Astrocyte (in vitro differentiated cells and primary cell): ENCODE measurements at regions not wholly inside any gene's neighbourhood (a gene's known extent, or its start where the extent isn't known, plus 50 kb on each side); places are given as distances from the start of the nearest gene placed in this dataset.

ENCODE experiments used
- DNase-seq: peaks from one replicate; pipeline ENCODE4 v3.0.0-alpha.2; 2010; ENCODE audit warnings: low read depth
- FAIRE-seq: peaks from 2 replicates; lab custom pipeline; 2011; peaks lifted over from hg19 to GRCh38; lab: Jason Lieb, UNC
- H2AFZ ChIP-seq: 2 replicates; pipeline ENCODE4 v1.6.0; 2012; ENCODE audit warnings: low read depth, low read length, inconsistent platforms
- H3K27ac ChIP-seq: 2 replicates; pipeline ENCODE4 v1.5.1; 2011; ENCODE audit warnings: low read depth, low read length, inconsistent platforms
- H3K27me3 ChIP-seq: 2 replicates; pipeline ENCODE4 v1.6.0; 2011; ENCODE audit warnings: low read length, inconsistent platforms; ENCODE audit not compliant: insufficient read depth
- H3K36me3 ChIP-seq: 2 replicates; pipeline ENCODE4 v1.5.1; 2011; ENCODE audit warnings: low read length, inconsistent platforms; ENCODE audit not compliant: insufficient read depth
- H3K4me1 ChIP-seq: 2 replicates; pipeline ENCODE4 v1.5.1; 2011; ENCODE audit warnings: low read length, inconsistent platforms; ENCODE audit not compliant: insufficient read depth
- H3K4me2 ChIP-seq: 2 replicates; pipeline ENCODE4 v1.6.0; 2012; ENCODE audit warnings: low read length, inconsistent platforms
- H3K4me3 ChIP-seq: 2 replicates; pipeline ENCODE4 v1.5.1; 2011; ENCODE audit warnings: low read depth, mild to moderate bottlenecking, low read length, inconsistent platforms; ENCODE audit not compliant: insufficient read depth
- H3K79me2 ChIP-seq: 2 replicates; pipeline ENCODE4 v1.6.0; 2012; ENCODE audit warnings: mild to moderate bottlenecking, low read length, inconsistent platforms; ENCODE audit not compliant: insufficient read depth
- H3K9ac ChIP-seq: 2 replicates; pipeline ENCODE4 v1.6.0; 2012; ENCODE audit warnings: mild to moderate bottlenecking, low read length, inconsistent platforms
- H3K9me3 ChIP-seq: 2 replicates; pipeline ENCODE4 v1.5.1; 2012; ENCODE audit warnings: low read depth, mild to moderate bottlenecking, low read length, inconsistent platforms; ENCODE audit not compliant: insufficient read depth
- H4K20me1 ChIP-seq: 2 replicates; pipeline ENCODE4 v1.6.0; 2012; ENCODE audit warnings: low read length, inconsistent platforms; ENCODE audit not compliant: insufficient read depth
- H3K27ac Mint-ChIP-seq: one replicate; pipeline ENCODE4 v1.8.0; 2021; ENCODE audit warnings: mild to moderate bottlenecking, mixed read lengths; ENCODE audit not compliant: unreplicated experiment
- H3K27me3 Mint-ChIP-seq: one replicate; pipeline ENCODE4 v1.8.0; 2021; ENCODE audit warnings: low read depth, mixed read lengths; ENCODE audit not compliant: unreplicated experiment
- H3K36me3 Mint-ChIP-seq: one replicate; pipeline ENCODE4 v1.8.0; 2021; ENCODE audit warnings: low read depth, mixed read lengths; ENCODE audit not compliant: unreplicated experiment
- H3K4me1 Mint-ChIP-seq: one replicate; pipeline ENCODE4 v1.8.0; 2021; ENCODE audit warnings: low read depth, mixed read lengths; ENCODE audit not compliant: unreplicated experiment
- H3K4me3 Mint-ChIP-seq: one replicate; pipeline ENCODE4 v1.8.0; 2021; ENCODE audit warnings: mild to moderate bottlenecking, moderate library complexity, mixed read lengths; ENCODE audit not compliant: unreplicated experiment
- H3K9me3 Mint-ChIP-seq: one replicate; pipeline ENCODE4 v1.8.0; 2021; ENCODE audit warnings: mild to moderate bottlenecking, mixed read lengths; ENCODE audit not compliant: unreplicated experiment
- CTCF ChIP-seq: IDR thresholded peaks from 2 replicates; pipeline ENCODE4 v1.5.1; 2011; ENCODE audit warnings: low read depth, mild to moderate bottlenecking, inconsistent platforms, low read length, moderate library complexity; ENCODE audit not compliant: insufficient read depth
- EZH2 ChIP-seq: IDR thresholded peaks from 2 replicates; pipeline ENCODE4 v1.6.1; 2012; ENCODE audit warnings: mild to moderate bottlenecking, low read length, inconsistent platforms; ENCODE audit not compliant: insufficient read depth

DNA sequence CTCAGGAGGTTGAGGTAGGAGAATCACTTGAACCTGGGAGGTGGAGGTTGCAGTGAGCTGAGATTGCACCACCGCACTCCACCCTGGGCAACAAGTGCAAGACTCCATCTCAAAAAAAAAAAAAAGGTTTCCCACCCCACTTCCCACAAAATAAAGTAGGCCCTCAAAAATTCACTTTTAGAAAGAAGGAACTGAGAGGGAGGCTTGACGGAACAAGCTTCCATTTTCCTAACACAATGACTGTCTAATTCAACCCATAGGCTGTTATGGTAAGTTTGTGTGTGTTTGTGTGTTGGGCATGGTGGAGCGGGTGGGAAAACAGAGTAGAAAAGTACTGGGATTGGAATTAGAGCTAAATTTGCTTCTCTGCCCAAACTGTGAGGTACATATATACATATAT lies 98.4 kb upstream of the MAN1A1 start:
- H3K27me3 ChIP-seq, result no peaks in the 10 kb centered on the region
- FAIRE-seq (no peak), DNase-seq (no peak)
- H2AFZ ChIP-seq, result no peak overlapping the region
- H3K36me3 ChIP-seq, result no peaks in the 10 kb centered on the region
- H3K9ac ChIP-seq, result no peak overlapping the region
- Mint-ChIP-seq H3K9me3 (no peaks in the 10 kb centered on the region), H3K27me3 (no peaks in the 10 kb centered on the region), H3K4me1 (peaks cover 27% of the 10 kb centered on the region), H3K27ac (no peak overlapping the region), H3K4me3 (no peak overlapping the region), H3K36me3 (no peaks in the 10 kb centered on the region)
- no peak overlapping the region for H3K27ac ChIP-seq
- H3K4me3 ChIP-seq, result no peak overlapping the region
- TF ChIP-seq CTCF (no peak), EZH2 (no peak)
- H4K20me1 ChIP-seq, result no peaks in the 10 kb centered on the region
- no peak overlapping the region for H3K4me2 ChIP-seq
- H3K9me3 ChIP-seq, result no peaks in the 10 kb centered on the region
- peaks cover 24% of the 10 kb centered on the region for H3K4me1 ChIP-seq
- H3K79me2 ChIP-seq, result no peaks in the 10 kb centered on the region

GRCh38 chr6:119446609-119447008 lies 97.0 kb upstream of the MAN1A1 start:
- TF ChIP-seq CTCF (no peak), EZH2 (no peak)
- Histone ChIP-seq H3K36me3 (no peaks in the 10 kb centered on the region), H3K4me1 (peaks cover 24% of the 10 kb centered on the region), H3K27me3 (no peaks in the 10 kb centered on the region), H3K27ac (peak overlapping the region; percentile 82), H2AFZ (peak overlapping the region; percentile 50), H3K79me2 (no peaks in the 10 kb centered on the region), H4K20me1 (no peaks in the 10 kb centered on the region), H3K9me3 (no peaks in the 10 kb centered on the region), H3K9ac (peak overlapping the region; percentile 60), H3K4me3 (no peak overlapping the region), H3K4me2 (peak overlapping the region; percentile 73)
- DNase-seq (peak; percentile 91), FAIRE-seq (peak; percentile 20)
- Mint-ChIP-seq H3K36me3 (no peaks in the 10 kb centered on the region), H3K9me3 (peaks cover 2% of the 10 kb centered on the region), H3K4me1 (peaks cover 27% of the 10 kb centered on the region), H3K27ac (peak overlapping the region; percentile 94), H3K4me3 (no peak overlapping the region), H3K27me3 (no peaks in the 10 kb centered on the region)

- Histone ChIP-seq H3K9ac (peak overlapping the region; percentile 60), H3K27me3 (no peaks in the 10 kb centered on the region), H4K20me1 (no peaks in the 10 kb centered on the region), H3K27ac (peak overlapping the region; percentile 82), H3K4me1 (peaks cover 24% of the 10 kb centered on the region), H3K79me2 (no peaks in the 10 kb centered on the region), H3K4me3 (no peak overlapping the region), H3K36me3 (no peaks in the 10 kb centered on the region), H3K9me3 (no peaks in the 10 kb centered on the region), H2AFZ (peak overlapping the region; percentile 50), H3K4me2 (peak overlapping the region; percentile 73)
- TF ChIP-seq CTCF, result no peak
- no peak for TF ChIP-seq EZH2
- DNase-seq (peak; percentile 81), FAIRE-seq (no peak)
- peak overlapping the region; percentile 94 for H3K27ac Mint-ChIP-seq
- H3K4me1 Mint-ChIP-seq, result peaks cover 27% of the 10 kb centered on the region
- H3K36me3 Mint-ChIP-seq, result no peaks in the 10 kb centered on the region
- H3K4me3 Mint-ChIP-seq, result no peak overlapping the region
- H3K27me3 Mint-ChIP-seq, result no peaks in the 10 kb centered on the region
- peaks cover 3% of the 10 kb centered on the region for H3K9me3 Mint-ChIP-seq
These were observed 96.6 kb upstream of the MAN1A1 start for GRCh38 chr6:119446115-119446554.
